ENCODE measurements at regions not wholly inside any gene's neighbourhood (a gene's known extent, or its start where the extent isn't known, plus 50 kb on each side); places are given as distances from the start of the nearest gene placed in this dataset.

DNA sequence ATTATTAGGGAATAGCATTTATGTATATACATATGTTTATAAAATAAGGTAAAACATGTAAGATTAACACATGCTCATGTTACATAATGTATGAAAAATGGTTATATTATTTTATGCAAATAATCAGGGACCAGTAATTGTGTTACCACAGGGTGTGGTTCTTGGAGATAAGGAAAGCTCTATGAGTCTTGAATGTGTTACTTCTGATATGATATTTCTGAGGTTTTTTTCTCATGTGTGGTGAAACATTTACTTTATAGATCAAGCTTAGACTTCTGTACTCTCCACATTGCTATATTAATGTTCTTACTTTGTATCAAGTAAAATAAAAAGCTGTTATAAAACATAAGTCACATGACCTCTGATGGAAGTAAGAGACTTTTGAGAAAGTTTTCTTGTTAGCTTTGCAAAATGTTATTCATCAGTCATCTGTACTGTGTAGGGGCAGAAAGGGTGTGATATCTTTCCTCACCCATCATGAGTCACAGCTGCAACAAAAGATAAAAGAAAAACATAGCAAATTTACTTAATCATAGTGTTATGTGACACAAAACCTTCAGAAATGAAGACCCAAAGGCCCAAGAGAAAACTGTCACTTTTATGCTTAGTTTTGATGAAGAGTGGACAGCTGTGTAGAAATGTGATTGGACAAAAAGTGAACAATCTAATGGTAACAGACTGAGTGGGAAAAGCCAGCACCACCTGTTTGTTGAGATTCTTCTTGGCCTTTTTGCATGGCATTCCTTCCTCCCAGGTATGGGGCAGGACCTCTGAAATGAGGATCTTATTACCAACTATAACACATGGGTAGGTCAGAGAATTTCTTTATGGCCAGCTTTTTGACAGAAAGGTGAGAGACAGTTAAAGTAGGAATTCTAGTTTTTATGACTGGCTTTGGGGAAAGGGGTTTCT lies 632.3 kb downstream of the PDHA2 start:
- DNase-seq, result no peak
- TF ChIP-seq, protein P1, sequence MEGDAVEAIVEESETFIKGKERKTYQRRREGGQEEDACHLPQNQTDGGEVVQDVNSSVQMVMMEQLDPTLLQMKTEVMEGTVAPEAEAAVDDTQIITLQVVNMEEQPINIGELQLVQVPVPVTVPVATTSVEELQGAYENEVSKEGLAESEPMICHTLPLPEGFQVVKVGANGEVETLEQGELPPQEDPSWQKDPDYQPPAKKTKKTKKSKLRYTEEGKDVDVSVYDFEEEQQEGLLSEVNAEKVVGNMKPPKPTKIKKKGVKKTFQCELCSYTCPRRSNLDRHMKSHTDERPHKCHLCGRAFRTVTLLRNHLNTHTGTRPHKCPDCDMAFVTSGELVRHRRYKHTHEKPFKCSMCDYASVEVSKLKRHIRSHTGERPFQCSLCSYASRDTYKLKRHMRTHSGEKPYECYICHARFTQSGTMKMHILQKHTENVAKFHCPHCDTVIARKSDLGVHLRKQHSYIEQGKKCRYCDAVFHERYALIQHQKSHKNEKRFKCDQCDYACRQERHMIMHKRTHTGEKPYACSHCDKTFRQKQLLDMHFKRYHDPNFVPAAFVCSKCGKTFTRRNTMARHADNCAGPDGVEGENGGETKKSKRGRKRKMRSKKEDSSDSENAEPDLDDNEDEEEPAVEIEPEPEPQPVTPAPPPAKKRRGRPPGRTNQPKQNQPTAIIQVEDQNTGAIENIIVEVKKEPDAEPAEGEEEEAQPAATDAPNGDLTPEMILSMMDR (IDR thresholded peaks at IDR 0.05), result no peak
- Histone ChIP-seq H3K9ac (ENCODE audit: low read depth in 2 of 2, low read length in 2 of 2) (no peak overlapping the region), H3K4me3 (no peak overlapping the region), H3K36me3 (no peaks in the 10 kb centered on the region), H3K27ac (no peak overlapping the region), H3K9me3 (no peaks in the 10 kb centered on the region), H3K27me3 (no peaks in the 10 kb centered on the region), H3K4me1 (no peaks in the 10 kb centered on the region)
- intact Hi-C loops (cut with DNase I), result no loop called here

DNA sequence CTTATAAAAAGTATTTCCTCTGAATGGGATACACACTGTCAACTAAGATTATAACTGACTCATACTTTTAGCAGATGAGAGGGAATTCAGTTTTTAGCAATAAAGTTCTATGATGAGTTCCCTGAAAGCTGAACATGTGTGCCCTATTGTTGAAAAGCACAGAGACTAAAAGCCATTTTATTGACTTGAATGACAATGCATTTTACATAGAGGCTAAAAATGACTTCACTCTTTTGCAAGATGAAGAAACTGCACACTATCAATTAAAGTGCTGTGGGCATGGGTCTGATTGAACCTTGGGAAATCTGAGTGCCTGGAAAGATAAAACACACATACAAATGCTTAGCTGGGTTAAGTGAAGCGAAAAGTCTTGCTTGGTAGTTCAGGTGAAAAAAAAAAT lies 633.4 kb downstream of the PDHA2 start:
- Histone ChIP-seq H3K4me1 (no peaks in the 10 kb centered on the region), H3K4me3 (no peak overlapping the region), H3K9me3 (no peaks in the 10 kb centered on the region), H3K36me3 (no peaks in the 10 kb centered on the region), H3K27ac (no peak overlapping the region), H3K9ac (ENCODE audit: low read depth in 2 of 2, low read length in 2 of 2) (no peak overlapping the region), H3K27me3 (no peaks in the 10 kb centered on the region)
- no peak for DNase-seq
- TF ChIP-seq, protein P1 (IDR thresholded peaks at IDR 0.05), result no peak
- intact Hi-C loops (cut with DNase I), result no loop called here

DNA sequence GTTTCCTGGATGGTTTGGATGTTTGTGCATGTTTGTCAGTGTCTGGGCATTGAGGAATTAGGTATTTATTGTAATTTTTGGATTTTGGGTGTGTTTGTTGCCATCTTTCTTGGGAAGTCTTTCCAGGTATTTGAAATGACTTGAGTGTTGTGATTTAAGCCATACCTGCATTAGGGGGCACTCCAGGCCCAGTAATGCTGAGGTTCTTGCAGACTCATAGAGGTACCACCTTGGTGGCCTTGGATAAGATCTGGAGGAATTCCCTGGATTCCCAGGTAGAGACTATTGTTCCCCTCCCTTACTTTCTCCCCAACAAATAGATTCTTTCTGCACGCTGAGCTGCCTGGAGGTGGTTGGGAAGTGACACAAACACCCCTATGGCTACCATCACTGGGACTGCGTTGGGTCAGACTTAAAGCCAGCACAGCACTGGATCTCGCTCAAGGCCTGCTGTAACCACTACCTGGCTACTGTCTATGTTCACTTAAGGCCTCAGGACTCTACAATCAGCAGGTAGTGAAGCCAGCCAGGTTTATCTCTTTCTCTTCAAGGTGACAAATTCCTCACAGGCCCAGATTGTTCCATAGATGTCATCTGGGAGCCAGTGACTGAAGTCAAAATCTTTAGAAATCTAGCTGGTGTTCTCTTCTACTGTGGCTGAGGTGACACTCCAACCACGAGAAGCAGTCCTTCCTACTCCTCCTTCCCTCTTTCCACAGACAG lies 643.6 kb downstream of the PDHA2 start:
- Histone ChIP-seq H3K9me3 (no peaks in the 10 kb centered on the region), H3K36me3 (no peaks in the 10 kb centered on the region), H3K4me3 (no peak overlapping the region), H3K9ac (ENCODE audit: low read depth in 2 of 2, low read length in 2 of 2) (no peak overlapping the region), H3K27ac (no peak overlapping the region), H3K4me1 (no peaks in the 10 kb centered on the region), H3K27me3 (no peaks in the 10 kb centered on the region)
- intact Hi-C loops (cut with DNase I), result no loop called here
- DNase-seq, result no peak
- TF ChIP-seq, protein P1 (IDR thresholded peaks at IDR 0.05), result no peak

- Histone ChIP-seq H3K9ac (ENCODE audit: low read depth in 2 of 2, low read length in 2 of 2) (no peak overlapping the region), H3K27me3 (no peaks in the 10 kb centered on the region), H3K36me3 (no peaks in the 10 kb centered on the region), H3K9me3 (no peaks in the 10 kb centered on the region), H3K4me1 (no peaks in the 10 kb centered on the region), H3K4me3 (no peak overlapping the region), H3K27ac (no peak overlapping the region)
- TF ChIP-seq, protein P1 (IDR thresholded peaks at IDR 0.05), result no peak
- DNase-seq, result no peak
- intact Hi-C loops (cut with DNase I), result no loop called here
Measured at GRCh38 chr4:96486563-96486962, 646.7 kb downstream of the PDHA2 start.

DNA sequence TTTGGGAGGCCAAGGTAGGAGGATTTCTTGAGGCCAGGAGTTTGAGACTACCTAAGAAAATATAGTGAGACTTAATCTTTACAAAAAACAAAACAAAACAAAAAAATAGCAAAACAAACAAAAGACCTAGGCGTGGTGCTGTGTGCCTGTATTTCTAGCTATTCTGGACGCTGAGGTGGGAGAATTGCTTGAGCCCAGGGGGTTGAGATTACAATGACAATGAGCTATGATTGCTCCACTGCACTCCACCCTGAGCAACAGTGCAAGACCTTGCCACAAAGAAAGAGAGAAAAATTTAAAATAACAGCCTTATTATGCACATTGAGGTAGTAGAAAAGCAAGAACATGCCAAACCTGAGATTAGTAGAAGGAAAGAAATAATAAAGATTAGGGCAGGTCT lies 657.7 kb downstream of the PDHA2 start:
- no peaks in the 10 kb centered on the region for H3K4me1 ChIP-seq

More for the DNA sequence above, 657.7 kb downstream of the PDHA2 start:
- H3K36me3 ChIP-seq, result no peaks in the 10 kb centered on the region
- no peak for DNase-seq
- H3K27ac ChIP-seq, result no peak overlapping the region
- H3K27me3 ChIP-seq, result no peaks in the 10 kb centered on the region
- TF ChIP-seq, protein P1 (IDR thresholded peaks at IDR 0.05), result no peak
- H3K9me3 ChIP-seq, result no peaks in the 10 kb centered on the region
- H3K9ac ChIP-seq (ENCODE audit: low read depth in 2 of 2, low read length in 2 of 2), result no peak overlapping the region
- H3K4me3 ChIP-seq, result no peak overlapping the region
- intact Hi-C loops (cut with DNase I), result no loop called here
